Adipocyte (in vitro differentiated cells): ENCODE measurements at regions not wholly inside any gene's neighbourhood (a gene's known extent, or its start where the extent isn't known, plus 50 kb on each side); places are given as distances from the start of the nearest gene placed in this dataset.
A peak's percentile ranks its signal among the peaks of the same experiment; 100 is the strongest.

Experiments used
- DNase-seq: peaks from one replicate; pipeline ENCODE4 v3.0.0-alpha.2; 2015; ENCODE audit warnings: low read depth
- H3K27me3 ChIP-seq: replicated peaks from 2 replicates; pipeline ENCODE4 v1.7.0; 2013; ENCODE audit warnings: mild to moderate bottlenecking, low read length, moderate library complexity; ENCODE audit not compliant: control insufficient read depth, insufficient read depth
- H3K36me3 ChIP-seq: 2 replicates; pipeline ENCODE4 v1.7.0; 2013; ENCODE audit warnings: low read length, mild to moderate bottlenecking, moderate library complexity; ENCODE audit not compliant: control insufficient read depth, insufficient read depth, severe bottlenecking
- H3K4me1 ChIP-seq: 2 replicates; pipeline ENCODE4 v1.7.0; 2013; ENCODE audit warnings: mild to moderate bottlenecking, low read length, moderate library complexity; ENCODE audit not compliant: control insufficient read depth, insufficient read depth
- H3K4me3 ChIP-seq: 2 replicates; pipeline ENCODE4 v1.7.0; 2013; ENCODE audit warnings: mild to moderate bottlenecking, low read length, moderate library complexity
- H3K9ac ChIP-seq: 2 replicates; pipeline ENCODE4 v1.7.0; 2013; ENCODE audit warnings: mild to moderate bottlenecking, low read length, moderate library complexity
- H3K9me3 ChIP-seq: 2 replicates; pipeline ENCODE4 v1.7.0; 2013; ENCODE audit warnings: mild to moderate bottlenecking, low read length, moderate library complexity; ENCODE audit not compliant: control insufficient read depth

DNA sequence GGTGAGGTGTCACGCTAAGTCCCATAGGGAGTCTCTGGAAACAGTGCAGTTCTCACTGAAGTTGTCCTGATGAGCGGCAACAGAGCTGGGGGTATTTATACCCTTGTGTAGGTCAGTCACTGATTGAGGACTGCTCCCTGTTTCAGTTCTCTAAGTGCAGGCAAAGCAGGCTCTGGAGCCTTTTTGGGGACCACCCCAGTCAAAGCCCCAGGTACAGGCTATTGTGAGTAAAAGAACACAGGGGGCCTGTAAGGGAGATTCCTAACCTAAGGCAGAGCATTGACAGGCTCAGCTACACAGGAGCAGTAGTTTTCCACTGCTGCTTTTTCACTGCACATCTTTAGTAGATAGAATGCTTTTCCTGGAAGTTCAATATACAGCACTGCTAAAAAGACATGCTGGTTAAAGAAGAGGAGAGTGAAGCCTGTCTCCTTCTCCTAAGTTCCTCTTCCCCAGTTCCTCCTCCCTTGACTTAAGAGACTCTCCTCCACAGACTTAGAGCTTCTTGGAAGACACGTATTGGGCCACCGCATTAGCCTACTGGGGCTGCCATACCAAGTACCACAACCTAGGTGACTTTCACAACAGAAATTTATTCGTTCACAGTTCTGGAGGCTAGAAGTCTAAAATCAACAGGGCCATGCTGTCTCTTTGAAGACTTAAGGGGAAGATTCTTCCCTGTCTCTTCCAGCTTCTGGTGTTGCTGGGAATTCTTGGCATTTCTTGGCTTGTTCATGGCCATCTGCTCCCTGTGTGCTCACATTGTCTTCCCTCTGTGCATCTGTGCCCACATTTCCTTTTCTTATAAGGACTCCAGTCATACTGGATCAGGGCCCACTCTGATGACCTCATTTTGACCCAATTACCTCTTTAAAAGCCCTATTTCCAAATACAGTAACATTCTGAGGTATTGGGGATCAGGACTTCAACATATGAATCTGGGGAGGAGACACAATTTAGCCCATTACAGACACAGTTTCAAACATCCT lies 221.0 kb downstream of the ESM1 start:
- no peak for DNase-seq
- no peaks in the 10 kb centered on the region for H3K9me3 ChIP-seq
- H3K36me3 ChIP-seq = no peaks in the 10 kb centered on the region
- H3K27me3 ChIP-seq = no peaks in the 10 kb centered on the region
- H3K4me1 ChIP-seq = peaks cover 27% of the 10 kb centered on the region
- H3K4me3 ChIP-seq = no peak overlapping the region
- H3K9ac ChIP-seq = no peak overlapping the region

DNA sequence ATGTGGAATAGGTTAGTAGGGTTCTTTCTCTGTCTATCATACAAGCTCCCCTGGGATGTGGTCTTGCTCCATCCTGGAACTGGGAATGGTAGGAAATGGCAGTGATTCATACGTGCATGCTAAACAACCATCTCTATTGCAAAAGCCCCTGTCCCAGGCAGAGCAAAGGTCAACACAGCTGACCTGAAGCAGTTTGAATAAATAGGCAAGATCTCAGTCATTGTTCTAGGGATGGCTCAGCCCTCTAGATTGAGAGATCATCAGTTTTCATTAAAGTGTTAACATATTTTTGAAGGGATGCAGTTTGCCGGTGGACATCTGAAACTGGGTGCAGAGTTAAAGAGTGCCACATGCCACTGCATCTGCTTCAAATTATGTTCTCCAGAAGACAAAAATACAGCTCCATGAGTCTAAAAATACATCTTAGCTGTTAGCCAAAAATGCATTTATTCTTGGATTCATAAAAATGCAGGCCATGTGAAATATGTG lies 224.1 kb downstream of the ESM1 start:
- peak overlapping the region; percentile 13 for H3K4me3 ChIP-seq
- peak; percentile 96 for DNase-seq
- no peaks in the 10 kb centered on the region for H3K36me3 ChIP-seq
- peaks cover 31% of the 10 kb centered on the region for H3K4me1 ChIP-seq
- no peaks in the 10 kb centered on the region for H3K9me3 ChIP-seq
- peak overlapping the region; percentile 74 for H3K9ac ChIP-seq
- H3K27me3 ChIP-seq = no peaks in the 10 kb centered on the region

DNA sequence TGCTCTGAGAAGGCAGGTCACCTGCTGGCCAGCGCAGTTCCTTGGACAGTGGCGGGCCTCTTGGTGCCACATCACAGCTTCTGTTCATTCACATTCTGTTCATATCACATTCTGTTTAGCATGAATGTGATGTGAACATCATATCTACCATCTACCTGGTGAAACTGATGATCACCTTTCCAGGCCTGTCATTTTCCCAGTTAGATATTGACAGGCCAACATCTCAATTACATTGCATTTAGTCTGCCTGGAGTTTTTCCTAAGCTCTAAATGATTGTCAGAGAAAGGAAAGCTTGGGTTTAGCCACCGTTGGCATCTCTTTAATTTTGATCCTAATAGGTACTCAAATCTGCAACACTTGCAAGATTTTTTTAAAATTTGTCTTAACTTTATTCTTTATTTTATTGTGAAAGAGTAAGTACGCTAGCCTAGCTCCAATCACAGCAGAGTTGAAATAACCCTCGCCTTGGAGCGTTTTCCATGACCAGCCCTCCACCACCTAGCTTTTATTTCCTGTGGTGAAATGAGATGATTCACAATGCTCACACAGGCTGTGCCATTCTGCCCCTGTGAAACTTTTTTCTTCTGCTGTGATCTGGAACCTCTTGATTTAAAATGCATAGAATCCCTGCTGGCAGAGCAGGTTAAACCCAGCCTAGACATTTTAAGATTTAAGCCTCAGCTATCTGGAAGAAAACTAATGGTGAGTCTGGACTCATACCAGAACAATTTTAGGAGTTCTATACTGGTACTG lies 225.0 kb downstream of the ESM1 start:
- no peak overlapping the region for H3K4me3 ChIP-seq
- DNase-seq = peak; percentile 75
- H3K4me1 ChIP-seq = peaks cover 31% of the 10 kb centered on the region
- no peaks in the 10 kb centered on the region for H3K27me3 ChIP-seq
- no peaks in the 10 kb centered on the region for H3K36me3 ChIP-seq
- no peaks in the 10 kb centered on the region for H3K9me3 ChIP-seq
- peak overlapping the region; percentile 34 for H3K9ac ChIP-seq

DNA sequence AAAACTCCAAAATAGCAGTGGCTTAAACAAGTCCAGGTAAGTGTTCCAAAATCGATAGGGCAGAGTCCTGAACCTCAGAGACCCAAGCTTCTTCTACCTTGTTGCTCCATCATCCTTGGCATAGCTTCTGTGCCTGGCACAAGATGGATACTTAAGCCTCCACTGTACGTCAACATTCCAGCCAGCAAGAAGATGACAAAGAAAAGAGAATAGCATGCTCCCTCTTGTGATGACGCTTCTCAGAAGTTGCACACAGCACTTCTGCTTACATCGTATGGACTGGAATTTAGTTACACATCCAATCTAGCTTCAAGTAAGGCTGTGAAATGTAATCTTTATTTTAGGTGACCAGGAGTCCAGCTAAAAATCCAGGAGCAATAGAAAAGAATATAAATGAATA lies 227.4 kb downstream of the ESM1 start:
- H3K36me3 ChIP-seq = no peaks in the 10 kb centered on the region
- no peaks in the 10 kb centered on the region for H3K27me3 ChIP-seq
- H3K4me1 ChIP-seq = peaks cover 29% of the 10 kb centered on the region
- H3K9ac ChIP-seq = no peak overlapping the region
- peak; percentile 84 for DNase-seq
- no peak overlapping the region for H3K4me3 ChIP-seq
- no peaks in the 10 kb centered on the region for H3K9me3 ChIP-seq

DNA sequence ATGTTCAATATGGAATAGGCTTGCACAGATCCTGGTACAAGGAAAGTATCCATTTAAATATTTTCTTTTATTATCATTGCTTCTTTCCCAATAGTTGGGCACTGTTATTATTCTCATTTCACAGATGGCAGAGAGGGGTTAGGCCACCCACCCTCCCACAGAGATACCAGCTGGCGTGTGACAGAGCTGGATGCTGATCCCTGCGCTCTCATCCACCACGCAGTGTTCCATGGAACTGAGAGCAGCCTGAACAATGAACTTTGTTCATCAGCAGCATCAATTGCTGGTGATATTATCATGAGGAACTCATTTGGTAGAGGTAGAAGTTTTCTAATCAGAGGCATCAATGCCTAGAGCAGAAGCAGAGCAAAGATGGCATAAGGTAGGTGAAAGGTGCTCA lies 227.9 kb downstream of the ESM1 start:
- Histone ChIP-seq H3K9ac (no peak overlapping the region), H3K9me3 (no peaks in the 10 kb centered on the region), H3K4me1 (peaks cover 34% of the 10 kb centered on the region), H3K27me3 (no peaks in the 10 kb centered on the region), H3K4me3 (no peak overlapping the region), H3K36me3 (no peaks in the 10 kb centered on the region)
- no peak for DNase-seq

DNA sequence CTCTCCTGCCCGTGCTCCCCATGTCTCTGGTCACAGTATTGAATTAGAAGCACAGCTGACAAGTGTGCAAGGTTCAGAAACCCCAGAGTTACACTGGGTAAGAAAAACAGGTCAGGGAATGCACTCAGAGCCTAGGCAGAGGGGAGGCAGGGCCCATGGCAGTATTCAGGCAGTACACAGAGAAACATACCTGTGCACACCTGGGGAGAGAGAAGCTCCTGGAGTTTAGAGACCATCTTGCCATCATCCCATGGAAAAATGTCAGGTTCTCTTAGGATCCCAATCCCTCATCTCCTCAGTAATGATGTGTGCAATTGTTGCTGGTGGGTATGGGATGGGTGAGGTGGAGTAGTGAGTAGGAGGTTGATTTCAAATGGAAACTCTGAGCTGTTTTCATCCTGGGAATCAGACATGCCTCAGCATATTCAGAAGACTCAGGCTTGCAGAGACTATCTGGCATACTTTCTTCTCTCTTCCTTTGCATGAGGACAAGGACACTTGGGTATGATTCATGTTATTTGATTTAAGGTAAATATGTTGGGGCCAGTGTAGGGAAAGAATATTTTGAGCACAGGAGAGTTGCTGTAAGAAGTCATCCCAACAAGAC lies 228.5 kb downstream of the ESM1 start:
- Histone ChIP-seq H3K9me3 (no peaks in the 10 kb centered on the region), H3K36me3 (no peaks in the 10 kb centered on the region), H3K4me1 (peaks cover 28% of the 10 kb centered on the region), H3K9ac (no peak overlapping the region), H3K27me3 (no peaks in the 10 kb centered on the region), H3K4me3 (no peak overlapping the region)
- peak; percentile 55 for DNase-seq

DNA sequence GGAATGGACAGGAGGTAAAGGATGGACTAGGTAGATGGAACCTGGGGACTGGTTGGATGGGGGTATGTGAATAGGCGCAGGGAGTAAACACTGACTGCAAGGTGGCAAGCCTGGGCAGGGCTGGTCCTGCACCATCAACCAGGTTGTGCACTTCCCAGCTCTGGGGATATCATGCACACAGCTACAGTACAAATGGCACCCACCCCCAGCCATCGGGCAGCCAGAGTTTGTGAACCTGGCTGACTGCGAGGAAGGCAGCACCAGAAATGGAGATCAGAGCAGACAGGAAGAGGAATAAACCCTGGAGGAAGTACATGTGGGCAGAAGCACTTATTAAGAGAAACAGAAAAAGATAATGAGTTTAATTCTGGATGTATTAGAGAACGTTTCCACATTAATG lies 229.1 kb downstream of the ESM1 start:
- H3K4me3 ChIP-seq = no peak overlapping the region
- peaks cover 22% of the 10 kb centered on the region for H3K4me1 ChIP-seq
- no peaks in the 10 kb centered on the region for H3K27me3 ChIP-seq
- H3K9me3 ChIP-seq = no peaks in the 10 kb centered on the region
- H3K36me3 ChIP-seq = no peaks in the 10 kb centered on the region
- no peak for DNase-seq
- no peak overlapping the region for H3K9ac ChIP-seq

DNA sequence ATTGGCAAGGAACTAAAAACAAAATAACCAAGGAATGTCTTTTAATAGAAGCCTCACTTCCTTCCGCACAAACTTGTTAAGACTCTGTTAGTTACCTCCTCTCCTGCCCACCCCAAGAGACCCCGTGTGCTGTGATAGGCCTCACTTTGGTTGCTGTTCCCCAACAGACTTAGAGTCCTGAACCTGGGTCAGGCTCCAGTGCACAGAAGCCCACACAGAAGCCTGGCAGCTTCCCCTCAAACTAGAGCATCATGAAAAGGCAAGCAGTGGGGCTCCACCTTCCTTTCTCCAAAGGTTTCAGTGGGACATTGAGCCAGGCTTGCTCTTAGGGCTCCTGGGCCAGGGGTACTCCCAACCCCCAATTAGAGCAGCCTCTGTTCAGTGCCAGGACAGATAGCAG lies 230.5 kb downstream of the ESM1 start:
- Histone ChIP-seq H3K36me3 (no peaks in the 10 kb centered on the region), H3K27me3 (no peaks in the 10 kb centered on the region), H3K9ac (no peak overlapping the region), H3K4me3 (no peak overlapping the region), H3K4me1 (peaks cover 10% of the 10 kb centered on the region), H3K9me3 (no peaks in the 10 kb centered on the region)
- DNase-seq = no peak

DNA sequence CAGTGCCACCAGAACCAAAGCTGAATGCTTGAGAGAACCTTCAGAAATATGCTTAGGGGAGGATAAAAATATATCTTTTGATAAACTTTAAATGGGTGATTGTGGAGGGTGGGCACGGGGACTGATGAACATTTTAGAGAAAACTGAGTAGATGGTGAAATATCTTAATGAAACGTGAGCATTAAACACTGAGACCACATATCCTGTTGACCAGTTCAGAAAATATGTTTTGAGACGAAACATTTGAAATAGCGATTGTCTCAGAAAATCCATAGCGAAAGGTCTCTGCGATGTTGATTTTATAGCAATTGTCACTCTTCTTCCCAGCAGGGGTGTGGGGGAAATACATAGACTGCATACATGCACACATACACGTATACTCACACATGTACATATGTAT lies 231.0 kb downstream of the ESM1 start:
- H3K9me3 ChIP-seq = no peaks in the 10 kb centered on the region

DNA sequence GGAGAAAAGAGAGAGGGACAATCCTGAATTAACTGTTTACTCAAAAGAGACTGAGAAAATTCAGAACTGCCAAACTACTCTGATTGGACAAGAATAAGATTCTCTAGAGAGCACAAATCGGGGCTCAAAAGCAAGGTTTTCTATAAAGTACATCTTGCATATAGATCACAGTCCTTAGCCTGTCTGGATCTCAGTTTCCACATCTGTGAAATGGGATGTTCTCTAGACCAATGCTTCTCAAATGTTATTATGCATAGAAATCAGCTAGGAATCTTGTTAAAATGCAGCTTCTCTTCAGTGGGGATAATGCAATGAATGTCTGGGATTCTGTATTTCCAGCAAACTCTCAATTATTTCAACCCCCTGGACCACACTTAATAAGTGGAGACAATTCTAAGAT lies 231.6 kb downstream of the ESM1 start:
- no peaks in the 10 kb centered on the region for H3K9me3 ChIP-seq
- peaks cover 10% of the 10 kb centered on the region for H3K4me1 ChIP-seq
- H3K4me3 ChIP-seq = no peak overlapping the region
- H3K9ac ChIP-seq = no peak overlapping the region
- no peaks in the 10 kb centered on the region for H3K36me3 ChIP-seq
- DNase-seq = no peak
- no peaks in the 10 kb centered on the region for H3K27me3 ChIP-seq

More for the DNA sequence above, 231.0 kb downstream of the ESM1 start:
- DNase-seq = peak; percentile 33
- Histone ChIP-seq H3K9ac (no peak overlapping the region), H3K36me3 (no peaks in the 10 kb centered on the region), H3K27me3 (no peaks in the 10 kb centered on the region), H3K4me3 (no peak overlapping the region), H3K4me1 (peaks cover 10% of the 10 kb centered on the region)

DNA sequence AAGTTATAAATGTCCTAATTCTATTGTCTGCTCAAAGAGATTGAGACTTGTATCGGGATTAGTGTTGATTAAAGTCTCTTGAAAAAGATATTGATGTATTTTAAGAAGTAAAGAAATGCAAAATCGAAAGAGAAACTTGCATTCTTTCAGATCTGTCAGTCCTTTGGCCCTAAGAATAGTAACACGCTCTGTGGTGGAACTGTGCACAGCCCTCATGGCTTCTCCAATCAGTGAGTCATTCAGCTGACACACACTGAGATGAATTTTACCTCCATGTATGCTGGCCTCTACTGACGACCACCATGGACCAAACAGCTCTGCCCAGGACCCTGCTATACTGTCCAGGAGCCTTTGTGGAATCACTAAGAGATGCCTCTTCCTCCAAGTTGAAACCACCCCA lies 232.4 kb downstream of the ESM1 start:
- no peaks in the 10 kb centered on the region for H3K27me3 ChIP-seq
- peak; percentile 81 for DNase-seq
- H3K9ac ChIP-seq = peak overlapping the region; percentile 56
- peaks cover 7% of the 10 kb centered on the region for H3K4me1 ChIP-seq
- H3K9me3 ChIP-seq = no peaks in the 10 kb centered on the region
- H3K4me3 ChIP-seq = peak overlapping the region; percentile 2
- H3K36me3 ChIP-seq = no peaks in the 10 kb centered on the region
